HL-60 (cell line): ENCODE measurements at regions not wholly inside any gene's neighbourhood (a gene's known extent, or its start where the extent isn't known, plus 50 kb on each side); places are given as distances from the start of the nearest gene placed in this dataset.

Source experiments
- GABPA ChIP-seq: IDR thresholded peaks from 2 replicates; pipeline ENCODE4 v1.6.1; 2012; ENCODE audit warnings: low read depth
- POLR2AphosphoS5 ChIP-seq: IDR thresholded peaks from 2 replicates; pipeline ENCODE4 v1.6.1; 2012; ENCODE audit warnings: low read depth
- TF ChIP-seq, protein P1 (sequence below): IDR thresholded peaks from one replicate; pipeline ENCODE4 v1.5.1; 2011; ENCODE audit warnings: low read length, control low read depth, inconsistent platforms; ENCODE audit not compliant: insufficient read depth
- TF ChIP-seq, protein P2 (sequence below): IDR thresholded peaks from 2 replicates; pipeline ENCODE4 v1.6.1; 2012; ENCODE audit warnings: low read depth; ENCODE audit not compliant: insufficient replicate concordance

DNA sequence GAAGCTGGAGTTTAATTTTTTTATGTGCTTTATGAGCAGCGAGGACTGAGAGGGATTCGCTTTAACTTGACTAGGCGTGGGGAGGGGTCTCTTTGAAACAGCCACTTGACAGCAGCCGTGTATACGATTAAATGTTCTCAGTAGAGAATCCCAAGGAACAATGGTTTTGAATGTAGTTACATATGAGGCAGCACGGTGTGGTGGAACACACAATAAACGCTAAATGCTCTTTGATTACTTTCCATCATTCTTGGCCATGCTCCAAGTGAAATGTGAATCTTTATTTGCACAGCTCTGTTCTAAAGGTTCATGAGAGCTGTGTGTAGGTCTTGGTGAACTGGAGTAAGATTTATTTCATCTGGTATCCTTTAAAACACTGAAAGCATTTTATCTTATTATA lies 251.4 kb upstream of the TGFBR2 start:
- TF ChIP-seq, protein P1, sequence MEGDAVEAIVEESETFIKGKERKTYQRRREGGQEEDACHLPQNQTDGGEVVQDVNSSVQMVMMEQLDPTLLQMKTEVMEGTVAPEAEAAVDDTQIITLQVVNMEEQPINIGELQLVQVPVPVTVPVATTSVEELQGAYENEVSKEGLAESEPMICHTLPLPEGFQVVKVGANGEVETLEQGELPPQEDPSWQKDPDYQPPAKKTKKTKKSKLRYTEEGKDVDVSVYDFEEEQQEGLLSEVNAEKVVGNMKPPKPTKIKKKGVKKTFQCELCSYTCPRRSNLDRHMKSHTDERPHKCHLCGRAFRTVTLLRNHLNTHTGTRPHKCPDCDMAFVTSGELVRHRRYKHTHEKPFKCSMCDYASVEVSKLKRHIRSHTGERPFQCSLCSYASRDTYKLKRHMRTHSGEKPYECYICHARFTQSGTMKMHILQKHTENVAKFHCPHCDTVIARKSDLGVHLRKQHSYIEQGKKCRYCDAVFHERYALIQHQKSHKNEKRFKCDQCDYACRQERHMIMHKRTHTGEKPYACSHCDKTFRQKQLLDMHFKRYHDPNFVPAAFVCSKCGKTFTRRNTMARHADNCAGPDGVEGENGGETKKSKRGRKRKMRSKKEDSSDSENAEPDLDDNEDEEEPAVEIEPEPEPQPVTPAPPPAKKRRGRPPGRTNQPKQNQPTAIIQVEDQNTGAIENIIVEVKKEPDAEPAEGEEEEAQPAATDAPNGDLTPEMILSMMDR = no peak
- TF ChIP-seq POLR2AphosphoS5 (no peak), GABPA (no peak)
- TF ChIP-seq, protein P2, sequence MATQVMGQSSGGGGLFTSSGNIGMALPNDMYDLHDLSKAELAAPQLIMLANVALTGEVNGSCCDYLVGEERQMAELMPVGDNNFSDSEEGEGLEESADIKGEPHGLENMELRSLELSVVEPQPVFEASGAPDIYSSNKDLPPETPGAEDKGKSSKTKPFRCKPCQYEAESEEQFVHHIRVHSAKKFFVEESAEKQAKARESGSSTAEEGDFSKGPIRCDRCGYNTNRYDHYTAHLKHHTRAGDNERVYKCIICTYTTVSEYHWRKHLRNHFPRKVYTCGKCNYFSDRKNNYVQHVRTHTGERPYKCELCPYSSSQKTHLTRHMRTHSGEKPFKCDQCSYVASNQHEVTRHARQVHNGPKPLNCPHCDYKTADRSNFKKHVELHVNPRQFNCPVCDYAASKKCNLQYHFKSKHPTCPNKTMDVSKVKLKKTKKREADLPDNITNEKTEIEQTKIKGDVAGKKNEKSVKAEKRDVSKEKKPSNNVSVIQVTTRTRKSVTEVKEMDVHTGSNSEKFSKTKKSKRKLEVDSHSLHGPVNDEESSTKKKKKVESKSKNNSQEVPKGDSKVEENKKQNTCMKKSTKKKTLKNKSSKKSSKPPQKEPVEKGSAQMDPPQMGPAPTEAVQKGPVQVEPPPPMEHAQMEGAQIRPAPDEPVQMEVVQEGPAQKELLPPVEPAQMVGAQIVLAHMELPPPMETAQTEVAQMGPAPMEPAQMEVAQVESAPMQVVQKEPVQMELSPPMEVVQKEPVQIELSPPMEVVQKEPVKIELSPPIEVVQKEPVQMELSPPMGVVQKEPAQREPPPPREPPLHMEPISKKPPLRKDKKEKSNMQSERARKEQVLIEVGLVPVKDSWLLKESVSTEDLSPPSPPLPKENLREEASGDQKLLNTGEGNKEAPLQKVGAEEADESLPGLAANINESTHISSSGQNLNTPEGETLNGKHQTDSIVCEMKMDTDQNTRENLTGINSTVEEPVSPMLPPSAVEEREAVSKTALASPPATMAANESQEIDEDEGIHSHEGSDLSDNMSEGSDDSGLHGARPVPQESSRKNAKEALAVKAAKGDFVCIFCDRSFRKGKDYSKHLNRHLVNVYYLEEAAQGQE = no peak
